Left kidney (tissue), 1 donor: ENCODE measurements at regions not wholly inside any gene's neighbourhood (a gene's known extent, or its start where the extent isn't known, plus 50 kb on each side); places are given as distances from the start of the nearest gene placed in this dataset.
A peak's percentile ranks its signal among the peaks of the same experiment; 100 is the strongest.

Experiments
- DNase-seq: peaks from one replicate; pipeline ENCODE4 v3.0.0-alpha.2; 2013

- DNase-seq, result no peak
Measured at GRCh38 chr19:23855676-23856075, 59.0 kb upstream of the ZNF726 start.

DNA sequence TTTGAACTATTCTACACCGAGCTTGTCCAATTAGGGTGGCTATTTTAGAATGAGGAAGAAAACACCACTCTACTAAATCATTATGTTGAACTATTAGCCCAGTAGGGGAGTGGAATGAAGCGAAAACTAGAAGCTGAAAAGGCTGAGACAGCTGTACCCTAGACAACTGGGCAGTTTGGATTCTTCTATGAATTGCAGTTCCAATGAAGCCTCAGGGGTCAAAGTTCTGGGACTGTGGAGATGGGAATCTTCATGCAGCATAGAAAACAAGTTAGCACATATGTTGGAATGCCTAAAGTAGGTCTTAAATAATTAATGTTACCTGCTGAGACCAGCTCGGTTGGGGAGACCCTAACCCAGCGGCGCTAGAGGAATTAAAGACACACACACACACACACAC, 62.7 kb upstream of the ZNF726 start:
- DNase-seq, result no peak

DNA sequence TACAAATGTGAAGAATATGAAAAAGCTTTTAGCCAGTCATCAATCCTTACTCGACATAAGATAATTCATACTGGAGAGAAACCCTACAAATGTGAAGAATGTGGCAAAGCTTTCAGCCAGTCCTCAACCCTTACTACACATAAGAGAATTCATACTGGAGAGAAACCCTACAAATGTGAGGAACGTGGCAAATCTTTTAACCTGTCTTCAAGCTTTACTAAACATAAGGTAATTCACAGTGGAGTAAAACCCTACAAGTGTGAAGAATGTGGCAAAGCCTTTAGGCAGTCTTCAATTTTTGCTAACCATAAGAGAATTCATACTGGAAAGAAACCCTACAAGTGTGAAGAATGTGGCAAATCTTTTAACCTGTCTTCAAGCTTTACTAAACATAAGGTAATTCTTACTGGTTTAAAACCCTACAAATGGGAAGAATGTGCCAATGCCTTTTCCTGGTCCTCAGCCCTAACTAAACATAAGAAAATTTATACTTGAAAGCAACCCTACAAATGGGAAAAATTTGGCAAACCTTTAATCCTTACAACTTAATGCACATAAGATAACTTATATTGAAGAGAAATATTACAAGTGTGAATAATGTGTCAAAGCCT, 74.1 kb upstream of the ZNF681 start:
- DNase-seq, result no peak

DNA sequence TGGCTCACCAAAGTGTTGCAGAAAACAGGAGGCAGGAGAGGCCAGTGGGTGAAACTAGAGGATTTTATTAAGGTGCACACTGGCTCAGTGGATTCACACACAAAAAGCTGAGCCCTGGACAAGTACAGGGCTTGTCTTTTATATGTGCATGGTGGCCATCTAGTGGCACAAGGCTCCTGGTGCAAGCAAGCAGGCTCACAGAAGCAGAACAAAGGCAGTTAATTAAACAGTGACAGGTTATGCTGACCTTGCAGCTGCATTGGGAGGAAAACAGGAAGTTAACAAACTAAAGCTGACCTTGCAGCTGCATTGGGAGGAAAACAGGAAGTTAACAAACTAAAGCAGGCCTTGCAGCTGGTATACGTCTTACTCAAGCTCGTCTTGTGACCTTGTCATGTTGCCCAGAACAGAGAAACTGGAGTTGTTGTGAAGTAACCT, 65.3 kb upstream of the ZNF681 start:
- DNase-seq, result peak; percentile 4

DNA sequence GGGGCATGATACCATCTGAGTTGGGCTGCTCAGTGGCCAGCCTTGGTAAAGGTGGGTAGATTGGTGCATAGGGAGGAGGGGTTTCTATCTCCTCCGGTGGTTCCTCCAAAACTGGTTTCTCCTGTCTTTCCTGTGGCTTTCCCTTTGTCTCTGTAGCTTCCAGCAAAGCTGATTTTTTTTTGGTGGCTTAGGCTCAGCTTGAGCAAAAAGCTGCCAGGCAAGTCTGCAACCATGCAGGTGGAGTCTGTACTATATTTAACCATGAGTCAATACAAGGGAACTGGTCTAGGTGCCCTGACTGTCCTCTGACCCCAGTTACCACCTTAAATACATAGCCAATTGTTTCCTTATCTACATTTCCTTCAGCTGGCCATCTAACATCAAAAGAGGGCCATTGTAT, 64.0 kb upstream of the ZNF681 start:
- no peak for DNase-seq

GRCh38 chr19:23817519-23817918, 58.8 kb upstream of the ZNF681 start:
- DNase-seq, result peak; percentile 21

DNA sequence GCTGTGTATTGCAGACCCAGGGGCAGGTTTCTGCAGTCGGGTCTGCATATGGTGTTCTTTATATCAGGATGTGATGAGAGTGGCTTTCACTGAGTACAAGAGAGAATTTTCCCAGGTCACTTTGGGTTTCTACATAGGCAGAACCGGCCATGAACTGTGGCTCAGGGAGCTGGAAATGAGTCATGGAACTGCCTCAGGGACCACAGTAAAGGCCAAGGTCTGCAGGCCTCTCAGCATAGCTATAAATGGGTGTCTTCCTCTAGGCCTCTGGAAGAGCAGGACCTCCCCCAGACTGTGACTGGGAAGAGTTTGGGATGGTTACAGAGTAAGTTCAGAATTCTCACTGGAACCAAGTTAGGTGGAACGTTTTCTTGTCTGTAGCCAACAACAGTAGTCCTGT, 51.8 kb upstream of the ZNF681 start:
- DNase-seq, result no peak
